NCI-H1105 treated with DMSO at 0.1 percent for 48 hours (cell line): ENCODE measurements at regions not wholly inside any gene's neighbourhood (a gene's known extent, or its start where the extent isn't known, plus 50 kb on each side); places are given as distances from the start of the nearest gene placed in this dataset.

Source experiments
- DNase-seq: peaks from one replicate; lab custom pipeline; 2025; lab: John Stamatoyannopoulos, UW

DNA sequence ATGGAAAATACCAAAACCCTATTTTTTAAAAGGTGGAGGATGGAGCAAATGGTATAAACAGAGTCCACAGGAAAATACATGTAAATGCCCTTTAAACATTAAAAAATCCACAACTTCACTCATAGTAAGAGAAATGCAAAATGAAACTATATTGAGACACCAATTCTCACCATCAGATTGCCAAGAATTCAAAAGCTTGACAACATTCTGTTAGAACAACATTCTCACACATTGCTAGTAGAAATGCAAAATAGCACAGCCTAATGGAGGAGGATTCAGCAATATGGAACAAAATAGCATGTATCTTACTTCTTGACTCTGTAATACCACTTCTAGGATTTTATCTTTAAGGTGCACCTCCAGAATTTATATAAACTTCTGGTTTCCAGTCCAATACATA lies 351.8 kb downstream of the NXPE2 start:
- DNase-seq, result no peak

- no peak for DNase-seq
Observed at GRCh38 chr11:115036406-115037180, 358.3 kb downstream of the NXPE2 start.

DNA sequence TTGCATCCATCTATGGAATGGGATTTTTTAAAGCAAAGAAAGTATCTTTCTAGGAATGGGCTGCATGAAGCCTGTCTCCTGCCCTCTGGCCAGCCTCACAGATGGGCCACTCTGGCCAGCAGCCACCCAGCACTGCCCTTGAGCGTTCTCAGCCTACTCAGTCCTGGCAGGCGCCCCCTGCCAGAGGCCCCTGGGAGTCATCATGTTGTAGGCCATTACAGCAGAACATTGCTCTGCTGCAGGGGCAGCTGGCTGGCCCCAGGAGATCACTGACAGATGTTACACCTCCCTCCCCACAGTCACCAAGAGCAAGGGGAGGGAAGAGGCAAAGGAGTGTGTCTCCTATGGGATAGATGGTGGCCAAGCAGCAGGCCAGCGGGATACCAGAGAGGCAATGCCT lies 363.7 kb downstream of the NXPE2 start:
- DNase-seq, result no peak

DNA sequence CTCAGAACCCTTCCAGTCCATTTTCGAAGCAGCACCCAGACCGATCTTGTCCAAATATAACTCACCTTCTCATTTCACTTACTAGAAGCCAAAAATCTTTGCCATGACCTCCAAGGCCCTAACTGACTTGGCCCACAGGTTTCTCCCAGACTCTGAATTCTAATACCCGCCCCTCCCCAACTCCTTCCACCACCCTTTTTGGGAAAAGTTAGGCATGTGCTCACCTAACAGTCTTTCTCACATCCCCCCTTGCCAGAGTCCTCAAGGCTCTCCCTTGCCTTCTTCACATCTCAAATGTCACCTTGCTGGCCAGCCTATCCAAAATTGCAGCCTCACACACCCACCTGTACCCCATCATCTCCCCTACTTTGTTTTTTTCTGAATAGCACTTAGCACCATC lies 369.3 kb downstream of the NXPE2 start:
- no peak for DNase-seq

- no peak for DNase-seq
Observed at GRCh38 chr11:115049796-115050195, 371.5 kb downstream of the NXPE2 start.

DNA sequence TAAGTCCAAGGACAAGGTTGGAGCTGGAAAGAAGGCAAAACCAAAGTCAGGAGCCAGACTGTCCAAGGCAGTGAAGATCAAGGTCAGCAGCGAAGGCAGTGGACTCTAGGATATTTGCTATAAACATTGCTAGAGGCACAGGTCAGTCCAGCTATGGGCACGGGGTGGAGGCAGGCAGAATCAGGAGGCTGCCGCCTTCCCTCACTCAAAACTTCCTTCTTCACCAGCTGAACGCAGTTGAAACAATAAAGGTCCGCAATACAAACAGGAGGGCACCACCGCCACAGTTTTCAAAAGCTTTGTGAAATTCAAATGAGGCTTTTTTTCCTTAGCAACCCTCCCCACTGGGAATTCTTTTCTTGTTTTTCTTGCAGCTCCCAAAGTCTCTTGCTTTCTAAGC lies 372.4 kb downstream of the NXPE2 start:
- DNase-seq, result no peak

DNA sequence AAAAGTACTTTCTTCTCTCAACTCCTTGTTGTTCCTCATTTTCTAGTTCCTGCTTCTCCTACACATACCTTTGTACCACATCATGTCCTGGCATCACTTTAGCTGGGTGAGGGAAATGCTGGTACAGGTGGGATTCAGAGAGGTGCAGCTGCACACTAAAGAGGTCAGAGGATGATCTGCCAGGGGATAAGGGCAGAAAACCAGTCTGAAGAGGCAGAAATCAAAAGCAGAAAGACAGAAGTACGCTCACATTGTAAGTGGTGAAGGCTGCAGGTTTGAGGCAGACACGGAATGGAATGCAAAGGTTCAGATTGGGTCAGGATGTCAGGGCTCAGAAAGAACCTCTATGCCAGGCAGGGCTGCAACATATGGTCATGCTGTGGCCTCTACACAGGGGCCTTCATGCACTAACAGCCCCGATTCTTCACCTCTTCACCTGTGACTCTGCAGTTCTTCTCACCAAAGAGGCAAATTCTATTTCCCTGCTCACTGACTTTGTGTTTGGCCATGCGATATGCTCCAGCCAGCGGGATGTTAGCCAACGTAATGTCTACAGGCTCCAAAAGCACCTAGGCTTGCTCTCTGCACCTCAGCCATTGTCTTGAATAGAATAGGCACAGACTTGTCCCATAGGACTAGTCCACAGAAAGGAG lies 373.7 kb downstream of the NXPE2 start:
- DNase-seq, result no peak

DNA sequence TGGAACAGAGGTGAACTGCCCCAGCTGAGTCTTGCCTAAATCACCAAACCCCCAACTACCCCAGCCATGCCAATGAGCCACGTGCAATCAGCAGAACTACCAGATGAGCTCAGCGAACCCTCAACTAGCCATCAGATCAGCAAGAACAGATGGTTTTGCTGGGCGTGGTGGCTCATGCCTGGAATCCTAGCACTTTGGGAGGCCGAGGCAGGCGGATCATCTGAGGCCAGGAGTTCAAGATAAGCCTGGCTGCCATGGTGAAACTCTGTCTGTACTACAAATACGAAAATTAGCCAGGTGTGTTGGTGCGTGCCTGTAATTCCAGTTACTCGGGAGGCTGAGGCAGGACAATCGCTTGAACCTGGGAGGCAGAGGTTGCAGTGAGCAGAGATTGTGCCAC lies 374.3 kb downstream of the NXPE2 start:
- DNase-seq, result no peak

- DNase-seq, result peak; percentile 38
Observed at GRCh38 chr11:115054570-115055538, 376.5 kb downstream of the NXPE2 start.

- DNase-seq, result no peak
Observed at GRCh38 chr11:115056514-115056913, 378.2 kb downstream of the NXPE2 start.

GRCh38 chr11:115060840-115061239 lies 382.5 kb downstream of the NXPE2 start:
- no peak for DNase-seq

DNA sequence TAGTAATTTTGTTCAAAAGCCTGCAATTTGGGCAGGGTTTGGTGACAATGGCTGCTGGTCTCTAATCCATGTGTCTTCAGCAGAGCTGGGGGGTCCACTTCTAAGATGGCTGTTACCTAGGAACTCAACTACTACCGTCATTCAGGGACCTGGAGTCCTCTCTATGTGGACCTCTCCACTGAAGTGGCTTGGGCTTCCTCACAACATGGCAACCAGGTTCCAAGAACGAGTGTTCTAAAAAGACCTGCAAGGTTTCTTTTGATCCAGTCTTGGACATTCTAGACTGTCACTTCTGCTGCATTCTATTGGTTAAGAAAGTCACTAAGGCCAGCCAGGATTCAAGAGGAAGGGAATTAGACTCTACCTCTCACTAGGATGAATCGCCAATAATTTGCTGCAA lies 387.0 kb downstream of the NXPE2 start:
- DNase-seq, result no peak

DNA sequence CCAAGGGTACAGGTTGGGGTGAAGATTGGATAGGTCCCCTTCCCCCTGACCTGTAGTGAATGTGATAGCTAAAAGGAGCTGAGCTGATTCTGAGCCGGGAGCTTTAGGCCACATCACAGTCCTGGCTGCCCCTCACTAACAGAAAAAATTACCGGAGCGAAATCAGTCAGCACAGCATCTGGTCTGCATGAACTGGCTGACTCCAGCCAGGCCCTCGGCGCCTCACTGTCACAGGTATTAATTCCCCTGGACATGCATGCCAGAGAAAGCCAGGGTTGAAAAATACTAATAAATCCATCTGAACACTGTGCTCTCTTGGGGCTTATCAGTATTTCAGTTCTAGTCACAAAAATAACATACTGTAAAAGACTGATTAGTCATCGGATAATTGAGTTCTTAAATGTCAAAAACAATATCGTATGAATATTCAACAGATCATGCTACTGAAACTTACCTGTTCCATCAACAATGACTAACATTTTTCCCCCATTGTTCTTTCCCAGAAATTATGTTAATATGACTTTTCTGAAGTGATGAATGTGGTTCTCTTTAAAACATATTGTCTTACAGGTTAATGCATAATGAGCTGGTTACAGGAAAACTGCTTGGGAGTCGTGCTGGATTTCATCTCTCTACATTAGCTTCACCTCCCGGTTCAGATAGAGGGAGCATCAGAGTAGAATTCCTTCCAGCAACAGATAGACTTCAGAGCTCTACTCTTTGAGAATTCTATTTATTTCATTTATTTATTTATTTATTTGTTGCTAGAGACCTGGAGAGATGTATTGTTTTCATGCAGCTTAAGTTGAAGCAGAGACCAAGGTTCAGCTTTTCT lies 387.7 kb downstream of the NXPE2 start:
- no peak for DNase-seq

DNA sequence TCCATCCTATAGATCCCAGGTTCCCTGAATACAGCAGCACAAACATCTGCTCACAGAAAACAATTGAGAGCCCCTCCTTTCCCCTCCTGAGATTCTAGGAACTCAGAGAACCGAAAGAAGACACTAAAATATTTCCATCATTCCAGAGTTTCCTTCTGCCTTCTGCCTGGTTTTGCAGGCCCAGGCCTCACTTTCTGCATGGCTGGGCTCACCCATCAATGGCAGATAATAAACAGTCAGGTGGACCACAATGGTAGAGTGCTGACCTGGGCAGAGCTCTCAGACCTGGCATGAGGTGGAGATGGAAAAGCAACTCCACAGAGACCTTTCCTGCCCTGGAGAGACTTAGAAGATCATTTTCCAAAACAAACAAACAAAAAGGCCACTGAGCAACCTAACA lies 389.1 kb downstream of the NXPE2 start:
- no peak for DNase-seq

- DNase-seq, result peak; percentile 34
Observed at GRCh38 chr11:115067900-115068530, 389.7 kb downstream of the NXPE2 start.

DNA sequence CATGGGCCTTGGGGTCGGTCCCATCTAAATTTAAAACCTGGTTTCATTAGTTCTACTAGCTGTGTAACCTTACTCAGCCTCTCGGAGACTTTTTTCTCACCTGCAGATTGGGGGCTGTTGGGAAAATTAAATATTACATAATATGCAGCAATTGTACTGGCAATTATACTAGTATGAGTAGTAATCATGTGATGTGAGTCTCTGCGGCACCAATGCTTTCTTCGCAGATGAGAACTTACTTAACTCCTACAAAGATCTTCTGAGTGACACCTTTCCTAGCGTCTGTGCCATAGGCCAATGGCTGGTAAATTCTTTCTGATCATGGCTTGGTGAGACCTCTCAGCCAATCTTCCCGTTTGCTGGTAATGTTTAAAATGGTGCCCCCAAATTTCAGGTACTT lies 391.3 kb downstream of the NXPE2 start:
- no peak for DNase-seq

GRCh38 chr11:115075356-115075755 lies 397.0 kb downstream of the NXPE2 start:
- no peak for DNase-seq

DNA sequence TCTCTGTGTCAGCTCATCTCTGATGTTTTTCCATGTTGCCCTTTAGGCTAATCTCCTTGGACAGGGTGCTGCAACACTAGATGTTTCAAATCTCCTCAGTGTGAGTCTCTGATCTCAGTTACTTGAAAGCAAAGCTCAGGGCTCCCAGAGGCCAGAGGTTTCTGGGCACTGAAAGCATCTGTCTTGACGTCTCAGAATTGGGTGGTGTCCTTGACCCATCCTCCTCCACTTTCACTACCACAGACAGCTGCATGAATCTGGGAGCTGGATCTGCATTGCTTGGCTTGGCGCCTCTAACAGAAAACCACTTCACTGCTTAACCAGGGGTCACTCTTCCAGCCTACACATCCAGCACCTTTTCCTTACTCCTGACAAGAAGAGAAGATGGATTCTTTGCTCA lies 399.4 kb downstream of the NXPE2 start:
- DNase-seq, result no peak

GRCh38 chr11:115078461-115079438 lies 400.4 kb downstream of the NXPE2 start:
- DNase-seq, result peak; percentile 88
